ENCODE measurements at regions not wholly inside any gene's neighbourhood (a gene's known extent, or its start where the extent isn't known, plus 50 kb on each side); places are given as distances from the start of the nearest gene placed in this dataset.
A peak's percentile ranks its signal among the peaks of the same experiment; 100 is the strongest.
"Not testable (repeated sequence)": the region's sequence is repeated elsewhere in the genome, so short reads cannot be mapped to it uniquely, and the experiment has no call there.

- peak; percentile 100 for DNase-seq (ENCODE audit: low read depth)
These were observed 181.4 kb downstream of the SMAD6 start for GRCh38 chr15:66883284-66883911.

GRCh38 chr15:66884115-66884622, 181.2 kb upstream of the SMAD3 start:
- no peak for DNase-seq (ENCODE audit: low read depth)

GRCh38 chr15:66884661-66885237, 180.7 kb upstream of the SMAD3 start:
- DNase-seq (ENCODE audit: low read depth), result no peak

GRCh38 chr15:66885281-66885915, 180.0 kb upstream of the SMAD3 start:
- DNase-seq (ENCODE audit: low read depth), result no peak

GRCh38 chr15:66886241-66886675, 179.1 kb upstream of the SMAD3 start:
- no peak for DNase-seq (ENCODE audit: low read depth)

GRCh38 chr15:66886686-66887273, 178.6 kb upstream of the SMAD3 start:
- DNase-seq (ENCODE audit: low read depth), result no peak

- DNase-seq (ENCODE audit: low read depth), result not testable (repeated sequence)
These were observed 176.1 kb upstream of the SMAD3 start for GRCh38 chr15:66889298-66889697.

- no peak for DNase-seq (ENCODE audit: low read depth)
These were observed 173.6 kb upstream of the SMAD3 start for GRCh38 chr15:66891776-66892175.

- DNase-seq (ENCODE audit: low read depth), result no peak
These were observed 172.1 kb upstream of the SMAD3 start for GRCh38 chr15:66893294-66893693.

- DNase-seq (ENCODE audit: low read depth), result no peak
These were observed 171.0 kb upstream of the SMAD3 start for GRCh38 chr15:66894363-66894762.

GRCh38 chr15:66894986-66895780, 170.2 kb upstream of the SMAD3 start:
- peak; percentile 41 for DNase-seq (ENCODE audit: low read depth)

- no peak for DNase-seq (ENCODE audit: low read depth)
These were observed 169.5 kb upstream of the SMAD3 start for GRCh38 chr15:66895794-66896453.

- no peak for DNase-seq (ENCODE audit: low read depth)
These were observed 168.8 kb upstream of the SMAD3 start for GRCh38 chr15:66896611-66897010.

- no peak for DNase-seq (ENCODE audit: low read depth)
These were observed 168.0 kb upstream of the SMAD3 start for GRCh38 chr15:66897416-66897815.

GRCh38 chr15:66897971-66898370, 167.4 kb upstream of the SMAD3 start:
- no peak for DNase-seq (ENCODE audit: low read depth)

GRCh38 chr15:66898656-66899386, 166.6 kb upstream of the SMAD3 start:
- no peak for DNase-seq (ENCODE audit: low read depth)

- peak; percentile 89 for DNase-seq (ENCODE audit: low read depth)
These were observed 165.6 kb upstream of the SMAD3 start for GRCh38 chr15:66899555-66900350.

GRCh38 chr15:66900586-66901310, 164.7 kb upstream of the SMAD3 start:
- no peak for DNase-seq (ENCODE audit: low read depth)

Data from RPMI7951 (cell line).